Parathyroid adenoma (tissue), 2 donors: ENCODE measurements at regions not wholly inside any gene's neighbourhood (a gene's known extent, or its start where the extent isn't known, plus 50 kb on each side); places are given as distances from the start of the nearest gene placed in this dataset.

Experiments used
- H2AFZ ChIP-seq: fragments of 300-600 bp; sonication (generic); one replicate; pipeline ENCODE4 v1.7.0; 2017; ENCODE audit warnings: antibody characterized with exemption, mild to moderate bottlenecking
- H3K27ac ChIP-seq: fragments of 300-600 bp; sonication (generic); one replicate; pipeline ENCODE4 v1.7.0; 2017
- H3K27me3 ChIP-seq: fragments of 300-600 bp; sonication (generic); one replicate; pipeline ENCODE4 v1.7.0; 2017; ENCODE audit warnings: low read length; ENCODE audit not compliant: control insufficient read depth, insufficient read depth
- H3K36me3 ChIP-seq: fragments of 300-600 bp; sonication (generic); one replicate; pipeline ENCODE4 v1.7.0; 2017; ENCODE audit warnings: low read length; ENCODE audit not compliant: control insufficient read depth, insufficient read depth
- H3K4me1 ChIP-seq: fragments of 300-600 bp; sonication (generic); one replicate; pipeline ENCODE4 v1.7.0; 2017; ENCODE audit warnings: control low read depth
- H3K4me2 ChIP-seq: fragments of 300-600 bp; sonication (generic); one replicate; pipeline ENCODE4 v1.7.0; 2017; ENCODE audit warnings: low read length
- H3K4me3 ChIP-seq: fragments of 300-600 bp; sonication (generic); one replicate; pipeline ENCODE4 v1.7.0; 2017; ENCODE audit warnings: low read depth, low read length
- H3K79me2 ChIP-seq: fragments of 300-600 bp; sonication (generic); one replicate; pipeline ENCODE4 v1.7.0; 2017; ENCODE audit warnings: control low read depth
- H3K9ac ChIP-seq: fragments of 300-600 bp; sonication (generic); one replicate; pipeline ENCODE4 v1.7.0; 2017; ENCODE audit warnings: mild to moderate bottlenecking
- H3K9me3 ChIP-seq: fragments of 300-600 bp; sonication (generic); one replicate; pipeline ENCODE4 v1.7.0; 2017; ENCODE audit warnings: low read length; ENCODE audit not compliant: control insufficient read depth
- TF ChIP-seq, protein P1 (sequence below): fragments of 300-600 bp; sonication (generic); IDR thresholded peaks from one replicate; pipeline ENCODE4 v1.7.0; 2017; ENCODE audit warnings: antibody characterized with exemption, mild to moderate bottlenecking
- donor health status: primary hyperparathyroidism.

- H3K4me1 ChIP-seq = no peaks in the 10 kb centered on the region
- no peaks in the 10 kb centered on the region for H3K79me2 ChIP-seq
- H3K9me3 ChIP-seq = no peaks in the 10 kb centered on the region
- TF ChIP-seq, protein P1, sequence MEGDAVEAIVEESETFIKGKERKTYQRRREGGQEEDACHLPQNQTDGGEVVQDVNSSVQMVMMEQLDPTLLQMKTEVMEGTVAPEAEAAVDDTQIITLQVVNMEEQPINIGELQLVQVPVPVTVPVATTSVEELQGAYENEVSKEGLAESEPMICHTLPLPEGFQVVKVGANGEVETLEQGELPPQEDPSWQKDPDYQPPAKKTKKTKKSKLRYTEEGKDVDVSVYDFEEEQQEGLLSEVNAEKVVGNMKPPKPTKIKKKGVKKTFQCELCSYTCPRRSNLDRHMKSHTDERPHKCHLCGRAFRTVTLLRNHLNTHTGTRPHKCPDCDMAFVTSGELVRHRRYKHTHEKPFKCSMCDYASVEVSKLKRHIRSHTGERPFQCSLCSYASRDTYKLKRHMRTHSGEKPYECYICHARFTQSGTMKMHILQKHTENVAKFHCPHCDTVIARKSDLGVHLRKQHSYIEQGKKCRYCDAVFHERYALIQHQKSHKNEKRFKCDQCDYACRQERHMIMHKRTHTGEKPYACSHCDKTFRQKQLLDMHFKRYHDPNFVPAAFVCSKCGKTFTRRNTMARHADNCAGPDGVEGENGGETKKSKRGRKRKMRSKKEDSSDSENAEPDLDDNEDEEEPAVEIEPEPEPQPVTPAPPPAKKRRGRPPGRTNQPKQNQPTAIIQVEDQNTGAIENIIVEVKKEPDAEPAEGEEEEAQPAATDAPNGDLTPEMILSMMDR = no peak
- no peak overlapping the region for H3K4me3 ChIP-seq
- no peak overlapping the region for H3K27ac ChIP-seq
- no peaks in the 10 kb centered on the region for H3K36me3 ChIP-seq
- H3K9ac ChIP-seq = no peak overlapping the region
- H3K4me2 ChIP-seq = no peak overlapping the region
- no peak overlapping the region for H2AFZ ChIP-seq
- no peaks in the 10 kb centered on the region for H3K27me3 ChIP-seq
Measured at GRCh38 chr14:55930016-55930784, 188.0 kb upstream of the PELI2 start.

GRCh38 chr14:55936691-55937090, 181.5 kb upstream of the PELI2 start:
- Histone ChIP-seq H3K27ac (no peak overlapping the region), H3K79me2 (no peaks in the 10 kb centered on the region), H3K36me3 (no peaks in the 10 kb centered on the region), H3K4me1 (no peaks in the 10 kb centered on the region), H3K27me3 (no peaks in the 10 kb centered on the region), H3K9me3 (no peaks in the 10 kb centered on the region), H3K4me2 (no peak overlapping the region), H3K9ac (no peak overlapping the region), H3K4me3 (no peak overlapping the region), H2AFZ (no peak overlapping the region)
- TF ChIP-seq, protein P1 = no peak

- Histone ChIP-seq H3K4me3 (no peak overlapping the region), H3K27me3 (no peaks in the 10 kb centered on the region), H3K36me3 (no peaks in the 10 kb centered on the region), H3K79me2 (no peaks in the 10 kb centered on the region), H3K4me1 (no peaks in the 10 kb centered on the region), H2AFZ (no peak overlapping the region), H3K4me2 (no peak overlapping the region), H3K27ac (no peak overlapping the region), H3K9me3 (no peaks in the 10 kb centered on the region), H3K9ac (no peak overlapping the region)
- TF ChIP-seq, protein P1 = no peak
Measured at GRCh38 chr14:55938249-55938791, 179.9 kb upstream of the PELI2 start.

DNA sequence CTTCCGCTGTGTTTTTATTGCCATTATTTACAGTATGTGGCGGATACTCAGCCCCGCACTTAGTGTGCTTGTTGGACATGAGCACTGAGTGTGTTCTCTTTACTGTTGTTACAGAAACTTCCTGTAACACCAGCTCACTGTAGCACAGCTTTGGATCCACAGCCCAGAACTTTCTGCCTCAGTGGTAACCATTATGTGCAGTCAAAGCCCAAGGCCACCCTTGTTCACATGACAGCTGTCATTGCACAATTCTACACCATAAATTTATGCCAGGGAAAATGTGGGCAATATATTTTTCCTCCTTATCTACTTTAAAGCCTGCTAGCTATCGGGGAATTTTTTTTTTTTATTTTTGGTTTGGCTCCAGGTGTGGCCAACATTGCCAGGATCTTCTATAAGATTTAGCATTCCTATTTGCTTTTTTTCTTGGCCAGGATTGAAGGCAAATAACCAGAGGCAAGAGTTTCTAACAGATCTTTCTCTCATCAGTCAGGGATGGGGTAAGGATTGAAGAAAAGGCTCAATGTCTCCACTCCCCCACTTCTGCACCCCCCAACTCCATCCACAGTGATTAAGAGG, 176.0 kb upstream of the PELI2 start:
- Histone ChIP-seq H3K27me3 (no peaks in the 10 kb centered on the region), H3K4me1 (no peaks in the 10 kb centered on the region), H3K9ac (no peak overlapping the region), H3K4me3 (no peak overlapping the region), H3K27ac (no peak overlapping the region), H2AFZ (no peak overlapping the region), H3K4me2 (no peak overlapping the region), H3K79me2 (no peaks in the 10 kb centered on the region), H3K9me3 (no peaks in the 10 kb centered on the region), H3K36me3 (no peaks in the 10 kb centered on the region)
- TF ChIP-seq, protein P1 = no peak
